HG03571 (cell line): ENCODE measurements at regions not wholly inside any gene's neighbourhood (a gene's known extent, or its start where the extent isn't known, plus 50 kb on each side); places are given as distances from the start of the nearest gene placed in this dataset.

Experiments used
- ATAC-seq: cut with Tn5 transposase; IDR thresholded peaks from one replicate; pipeline ENCODE4 v1.9.1; 2021; ENCODE audit not compliant: unreplicated experiment

DNA sequence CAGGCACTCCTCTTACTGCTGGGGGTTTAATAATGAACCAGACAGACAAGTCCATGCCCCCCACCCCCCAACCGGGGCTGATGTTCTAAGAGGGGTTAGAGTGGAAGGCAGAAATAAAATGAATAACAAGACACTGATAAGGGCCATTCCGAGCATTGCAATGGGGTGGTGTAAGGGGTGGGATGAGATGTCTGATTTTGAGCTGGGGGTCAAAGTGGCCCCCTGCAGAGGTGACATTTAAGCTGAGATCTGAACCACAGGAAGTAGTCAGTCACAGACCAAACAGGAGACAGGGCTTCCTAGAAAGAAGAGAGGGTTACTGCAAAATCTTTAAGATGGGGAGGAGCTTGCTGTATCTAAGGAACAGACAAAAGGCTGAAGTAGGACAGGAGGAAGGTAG is 180.6 kb upstream of the SH3BP4 start:
- no peak for ATAC-seq

DNA sequence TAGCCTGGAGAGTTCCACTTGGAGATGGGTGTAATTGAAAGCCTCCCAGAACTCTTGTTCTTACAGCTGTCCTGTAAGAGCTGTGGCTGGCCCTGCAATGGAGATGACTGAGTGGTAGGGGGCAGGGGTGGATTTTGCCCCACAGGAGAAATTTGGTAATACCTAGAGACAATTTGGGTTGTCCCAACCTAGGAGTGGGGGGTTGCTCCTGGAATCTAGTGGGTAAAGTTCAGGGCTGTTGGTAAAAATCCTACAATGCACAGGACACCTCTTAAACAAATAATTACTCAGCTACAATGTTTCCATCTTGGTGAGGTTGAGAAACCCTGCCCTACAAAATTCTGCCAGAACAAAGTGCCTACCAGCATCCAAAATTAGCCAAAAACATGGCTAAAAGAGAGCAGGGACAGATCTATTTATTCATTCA is 181.1 kb upstream of the SH3BP4 start:
- ATAC-seq: no peak

DNA sequence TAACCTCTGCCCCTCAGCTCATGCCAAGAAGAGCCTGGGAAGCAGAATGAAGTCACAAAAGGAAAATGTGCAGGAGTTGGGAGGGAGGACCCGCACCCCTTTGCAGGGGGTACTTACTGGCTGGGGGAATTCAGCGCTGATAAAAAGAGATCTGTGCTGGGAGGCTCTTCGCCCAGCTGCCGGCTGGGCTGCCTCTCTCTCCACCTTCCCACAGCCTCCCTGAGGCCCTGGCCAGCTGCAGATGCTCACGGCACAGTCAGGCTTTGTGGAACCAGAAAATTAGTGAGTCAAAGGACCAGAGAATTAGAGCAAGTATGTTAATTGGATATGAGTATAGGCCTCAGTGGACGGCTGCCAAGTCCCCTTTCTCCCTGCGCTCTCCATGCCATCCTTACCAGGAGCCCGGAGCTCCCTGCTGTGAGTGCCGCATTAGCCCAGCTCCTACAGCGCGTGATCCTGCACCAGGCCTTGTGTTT is 181.7 kb upstream of the SH3BP4 start:
- no peak for ATAC-seq

DNA sequence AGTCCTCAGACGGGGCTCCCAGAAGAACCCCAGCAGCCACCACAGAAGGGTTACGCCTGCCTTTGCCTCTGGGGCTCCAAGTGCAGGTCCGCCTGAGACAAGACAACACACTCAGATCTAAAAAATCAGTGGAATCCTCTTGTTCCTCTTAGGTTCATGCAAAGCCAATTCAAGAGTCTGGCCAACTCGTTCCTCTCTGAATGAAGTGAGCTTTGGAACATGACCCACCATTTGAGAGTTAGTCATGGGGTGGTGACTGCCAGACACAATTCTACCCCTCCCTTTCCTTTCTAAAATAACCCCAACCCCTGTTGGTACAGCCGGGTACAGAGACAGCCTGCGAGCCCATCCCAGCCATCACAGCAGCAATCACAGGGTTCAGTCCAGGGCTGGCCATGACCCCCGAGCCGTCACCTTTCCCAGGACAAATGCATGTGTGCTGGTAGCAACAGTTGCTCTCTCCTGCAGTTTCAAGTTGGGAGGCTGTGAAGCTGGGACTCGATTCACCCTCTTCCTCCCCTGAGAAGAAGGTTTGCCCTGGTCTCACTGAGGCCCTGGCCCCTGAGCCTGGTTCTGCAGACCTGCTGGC is 183.1 kb upstream of the SH3BP4 start:
- ATAC-seq: no peak

DNA sequence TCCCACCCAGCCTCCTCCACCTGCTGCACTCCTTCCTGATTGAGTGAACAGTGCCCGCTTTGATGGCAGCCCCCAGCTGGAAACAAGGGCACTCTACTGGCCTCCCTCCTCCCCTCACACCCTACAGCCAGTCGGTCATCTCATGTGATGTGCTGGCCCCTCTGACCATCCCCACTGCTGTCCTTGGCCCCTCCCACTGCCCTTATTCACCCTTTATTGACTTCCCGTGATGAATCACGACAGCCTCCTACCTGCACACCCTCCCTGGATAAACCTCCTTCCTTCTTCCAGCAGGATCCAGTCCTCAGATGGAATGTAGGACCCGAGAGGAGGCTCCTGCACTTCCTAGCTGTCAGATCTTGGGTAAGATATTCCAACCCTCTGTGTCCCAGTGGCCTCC is 186.5 kb upstream of the SH3BP4 start:
- no peak for ATAC-seq

DNA sequence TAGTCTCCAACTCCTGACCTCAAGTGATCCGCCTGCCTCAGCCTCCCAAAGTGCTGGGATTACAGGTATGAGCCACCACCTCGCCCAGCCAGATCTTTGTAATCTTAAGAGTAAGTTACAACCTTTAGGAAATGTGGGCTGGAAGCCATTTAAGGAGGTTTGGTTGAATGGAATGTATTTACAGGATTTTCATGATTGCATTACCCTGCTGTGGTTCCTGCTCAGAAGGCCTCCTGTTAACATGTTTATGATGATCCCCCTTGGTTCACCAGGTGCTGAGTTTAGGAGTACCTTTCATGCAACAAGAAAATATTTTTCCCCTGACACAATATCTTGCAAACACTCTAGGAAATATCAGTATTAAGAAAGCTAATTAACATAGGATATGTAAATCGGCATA is 187.4 kb upstream of the SH3BP4 start:
- ATAC-seq: no peak

DNA sequence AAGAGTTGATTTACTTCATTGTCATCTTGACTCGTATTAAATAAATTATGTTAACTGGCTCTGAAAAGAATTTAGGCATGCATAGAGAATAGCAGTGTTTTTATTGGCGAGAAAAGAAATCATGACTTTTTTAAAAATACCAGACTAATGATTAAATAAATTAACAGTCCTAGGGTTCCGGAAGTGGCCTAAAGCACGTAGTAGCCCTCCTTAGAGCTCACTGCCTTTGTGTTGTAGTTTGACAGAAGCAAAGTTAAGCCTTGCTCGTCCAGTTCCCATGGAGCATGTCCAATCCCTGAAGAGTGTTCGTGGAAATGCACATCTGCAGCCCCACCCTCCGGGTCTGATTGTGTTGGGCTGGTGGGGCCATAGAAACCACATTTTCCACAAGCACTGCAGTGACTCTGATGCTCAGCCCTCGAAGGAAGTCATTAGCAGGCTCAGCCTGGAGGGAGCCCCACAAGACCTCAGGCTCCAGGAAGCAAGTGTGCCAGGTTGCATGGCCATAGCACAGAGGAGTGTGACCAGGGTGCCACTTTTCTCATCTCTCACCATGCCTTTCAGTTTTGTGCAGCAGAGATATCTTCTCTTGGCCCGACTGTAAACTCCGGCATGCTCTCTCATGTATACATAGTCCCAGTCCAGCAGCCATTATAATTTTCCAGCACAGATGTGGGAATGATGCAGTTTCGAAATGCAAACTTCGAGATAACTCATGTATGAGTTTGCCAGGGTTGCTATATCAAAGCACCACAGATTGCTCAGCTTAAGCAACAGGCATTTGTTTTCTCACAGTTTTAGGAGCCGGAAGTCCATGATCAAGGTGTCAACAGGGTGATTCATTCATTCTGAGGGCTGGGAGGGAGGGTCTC is 188.6 kb upstream of the SH3BP4 start:
- ATAC-seq: no peak

DNA sequence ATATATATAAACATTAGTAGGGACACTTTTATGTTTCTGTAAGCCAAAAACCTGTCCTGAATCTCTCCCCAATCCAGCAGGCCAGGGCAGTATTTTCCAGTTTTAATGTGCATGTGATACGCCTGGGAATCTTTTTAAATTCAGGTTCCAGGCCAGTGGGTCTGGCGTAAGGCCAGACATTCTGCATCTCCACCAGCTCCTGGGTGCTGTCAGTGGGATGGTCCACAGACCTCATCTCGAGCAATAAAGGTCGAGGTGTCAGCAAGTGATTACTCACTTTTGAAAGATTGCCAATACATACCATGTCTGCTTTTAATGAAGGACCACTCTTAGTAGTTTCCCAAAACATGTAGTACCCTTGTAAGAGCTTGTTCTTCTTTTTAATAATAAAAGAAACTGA is 189.9 kb upstream of the SH3BP4 start:
- ATAC-seq: no peak

DNA sequence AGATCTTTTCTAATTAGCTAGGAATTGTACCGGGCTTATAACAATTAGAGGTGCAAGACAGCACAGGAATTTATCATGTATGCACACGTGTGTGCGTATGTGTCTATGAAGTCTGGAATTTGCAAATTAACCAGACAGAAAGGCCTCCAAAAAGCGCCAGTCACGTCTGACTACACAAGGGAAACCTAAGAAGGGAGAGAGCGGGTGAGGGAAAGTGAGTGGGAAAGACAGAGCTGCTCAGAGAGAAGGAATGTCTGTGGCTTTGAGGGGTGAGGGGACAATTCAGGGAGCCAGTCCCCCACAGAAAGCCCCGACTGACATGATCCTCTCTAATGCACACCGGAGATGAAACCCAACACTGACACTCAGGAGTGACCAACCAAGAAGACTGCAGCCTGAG is 197.7 kb upstream of the SH3BP4 start:
- no peak for ATAC-seq

DNA sequence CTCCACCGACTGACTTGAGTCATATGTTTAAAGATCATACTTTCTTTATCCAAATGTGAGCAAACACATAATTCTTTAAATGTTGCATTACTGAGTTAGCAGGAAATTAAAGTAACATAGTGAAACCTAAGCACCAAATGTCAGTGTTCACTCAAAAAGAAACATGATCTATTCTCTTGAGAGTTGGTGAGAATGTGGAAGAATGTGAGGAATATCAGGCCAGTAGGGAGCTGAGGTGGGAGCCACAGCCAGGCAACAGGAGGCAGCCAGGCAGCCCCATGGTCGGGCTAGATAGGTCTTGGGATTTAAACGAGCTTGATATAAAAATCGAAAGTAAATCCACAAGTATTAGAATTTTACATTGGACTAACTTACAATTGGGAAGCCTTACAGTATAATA is 198.1 kb upstream of the SH3BP4 start:
- no peak for ATAC-seq

DNA sequence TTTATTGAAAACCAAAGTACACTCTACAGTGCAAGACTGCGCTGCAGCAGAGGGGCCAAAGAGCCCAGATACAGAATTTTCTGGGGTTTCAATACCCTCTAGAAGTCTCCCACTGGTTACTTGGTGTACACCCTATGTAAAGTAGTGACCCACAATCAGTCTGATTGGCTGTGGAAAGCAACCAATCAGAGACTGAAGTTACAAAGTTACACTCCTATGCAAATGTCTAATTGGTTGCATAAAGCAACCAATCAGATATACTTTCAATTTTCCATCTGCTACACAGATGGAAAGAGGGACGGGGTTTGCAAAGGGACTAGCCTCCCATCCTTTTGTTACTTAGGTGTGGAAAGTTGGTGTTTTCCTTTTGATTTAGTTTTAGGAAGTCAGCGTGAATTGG is 198.9 kb upstream of the SH3BP4 start:
- ATAC-seq: no peak

DNA sequence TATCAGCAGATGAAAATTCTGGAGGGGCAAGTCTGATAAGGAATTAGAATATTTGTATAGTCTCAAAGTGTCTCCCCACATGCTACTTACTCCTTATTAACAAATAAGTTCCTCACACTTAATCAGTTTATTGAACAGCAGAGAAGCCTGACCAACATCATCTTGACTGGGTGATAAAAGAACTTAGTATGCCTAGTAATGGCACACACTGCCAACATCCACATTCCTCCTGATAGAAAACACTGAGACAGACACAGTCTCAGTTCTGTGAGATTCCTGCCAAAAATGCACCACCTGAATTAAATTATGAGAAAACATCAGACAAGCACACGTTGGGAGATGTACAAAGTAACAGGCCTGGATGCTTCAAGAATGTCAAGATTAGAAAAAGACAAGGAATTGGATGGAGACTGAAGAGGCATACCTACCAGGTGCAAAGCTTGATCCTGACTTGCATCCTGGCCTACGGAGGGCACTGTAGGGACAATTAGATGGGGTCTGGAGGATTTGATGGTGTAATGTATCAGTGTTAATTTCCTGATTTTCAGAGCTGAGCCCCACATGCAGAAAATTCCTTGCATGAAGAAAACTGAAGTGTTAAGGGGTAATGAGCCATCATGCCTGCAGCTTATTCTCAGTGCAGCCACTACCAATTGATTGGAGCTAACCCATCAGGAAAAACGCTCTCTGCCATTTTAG is 200.4 kb upstream of the SH3BP4 start:
- ATAC-seq: no peak

DNA sequence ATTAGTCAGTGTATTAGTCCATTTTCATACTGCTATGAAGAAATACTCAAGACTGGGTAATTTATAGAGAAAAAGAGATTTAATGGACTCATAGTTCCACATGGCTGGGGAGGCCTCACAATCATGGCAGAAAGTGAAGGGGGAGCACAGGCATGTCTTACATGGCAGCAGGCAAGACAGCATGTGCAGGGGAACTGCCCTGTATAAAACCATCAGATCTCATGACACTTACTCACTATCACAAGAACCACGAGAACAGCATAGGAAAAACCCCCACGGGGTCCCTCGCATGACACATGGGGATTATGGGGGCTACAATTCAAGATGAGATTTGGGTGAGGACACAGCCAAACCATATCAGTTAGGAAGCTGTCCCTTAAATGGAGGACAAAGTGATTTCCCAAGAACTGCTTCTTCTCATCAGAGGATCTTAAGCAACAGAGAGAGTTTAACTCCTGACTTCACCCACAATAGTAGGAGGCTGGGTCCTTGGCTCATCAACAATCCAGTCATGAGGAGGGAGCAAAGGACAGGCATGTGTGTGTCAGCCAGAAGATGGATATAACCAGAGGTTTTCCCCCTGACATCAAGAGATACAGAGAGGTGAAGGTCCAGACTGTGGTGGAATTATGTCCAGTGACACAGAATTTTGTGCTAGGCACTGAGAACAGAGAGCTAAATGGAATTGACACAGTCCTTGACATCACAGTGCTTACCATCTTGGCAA is 203.8 kb upstream of the SH3BP4 start:
- no peak for ATAC-seq

DNA sequence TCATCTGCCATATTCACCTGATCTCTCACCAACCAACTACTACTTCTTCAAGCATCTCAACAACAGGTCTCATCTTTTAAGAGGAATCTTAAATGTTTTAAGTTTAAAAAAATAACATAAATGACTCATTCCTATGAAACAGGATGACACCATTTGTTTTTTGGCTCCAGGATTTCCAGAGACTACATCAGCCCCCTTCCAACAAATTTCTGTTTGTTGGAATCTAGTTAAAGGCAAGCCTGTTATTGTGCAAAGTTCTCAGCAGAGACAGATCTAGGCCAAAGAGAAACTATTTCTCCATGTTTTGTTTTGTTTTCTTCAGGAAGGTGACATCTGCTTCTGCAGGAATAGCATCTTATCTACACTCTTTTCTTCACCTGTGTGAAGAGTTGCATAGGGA is 204.8 kb upstream of the SH3BP4 start:
- no peak for ATAC-seq

DNA sequence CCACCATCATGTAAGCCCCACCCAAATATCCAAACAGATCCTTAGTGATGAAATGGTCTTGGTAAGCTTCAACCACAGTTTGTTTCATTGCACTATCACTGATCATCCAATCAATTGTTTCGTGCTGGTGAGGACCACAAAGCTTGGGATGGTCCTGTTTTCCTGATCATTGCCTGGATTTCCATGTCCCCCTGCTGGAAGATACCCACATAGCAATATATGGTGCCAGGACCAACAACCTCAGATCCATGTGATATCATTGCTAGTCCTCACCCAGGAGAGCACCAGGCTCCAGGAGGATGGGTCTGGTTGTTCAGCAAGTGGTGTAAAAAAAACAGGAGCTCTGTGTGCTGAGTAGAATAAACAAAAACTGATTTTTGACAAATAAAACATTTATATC is 206.5 kb upstream of the SH3BP4 start:
- ATAC-seq: no peak

DNA sequence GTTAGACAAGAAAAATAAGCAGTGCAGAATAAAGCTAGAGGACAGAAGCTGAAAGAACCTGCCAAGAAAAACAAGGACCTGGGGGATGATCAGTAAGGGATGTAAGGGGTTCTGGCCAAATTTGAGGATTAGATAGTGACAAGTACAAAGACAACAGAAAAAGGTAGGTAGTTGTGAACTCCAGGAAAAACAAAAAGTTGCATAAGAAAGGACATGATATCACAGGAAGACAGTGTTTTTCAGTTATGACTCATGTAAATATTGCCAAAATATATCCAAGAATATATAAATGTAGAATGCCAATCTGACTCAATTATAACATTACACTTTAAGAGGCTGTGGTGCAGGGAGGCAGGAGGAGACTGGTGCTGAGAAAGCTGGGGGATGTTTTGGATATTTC is 209.8 kb upstream of the SH3BP4 start:
- no peak for ATAC-seq

DNA sequence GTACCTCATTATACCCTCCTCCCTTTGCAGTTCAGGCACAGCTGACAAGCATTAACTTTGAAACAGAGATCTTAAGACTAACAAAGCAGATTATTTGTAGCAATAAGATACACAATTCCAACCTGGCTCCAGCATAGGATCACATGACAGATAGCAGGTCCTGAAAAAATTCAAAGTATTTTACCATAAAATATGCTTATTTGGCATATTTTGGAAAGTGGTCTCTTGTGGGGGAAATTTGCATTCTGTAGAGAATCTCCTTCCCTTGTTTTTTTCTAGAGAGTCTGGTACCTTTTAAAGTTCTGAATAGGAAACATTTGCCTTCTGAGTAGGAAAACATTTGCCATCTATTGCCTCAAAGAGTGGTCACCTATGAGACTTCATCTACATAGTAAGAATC is 212.8 kb upstream of the SH3BP4 start:
- no peak for ATAC-seq

DNA sequence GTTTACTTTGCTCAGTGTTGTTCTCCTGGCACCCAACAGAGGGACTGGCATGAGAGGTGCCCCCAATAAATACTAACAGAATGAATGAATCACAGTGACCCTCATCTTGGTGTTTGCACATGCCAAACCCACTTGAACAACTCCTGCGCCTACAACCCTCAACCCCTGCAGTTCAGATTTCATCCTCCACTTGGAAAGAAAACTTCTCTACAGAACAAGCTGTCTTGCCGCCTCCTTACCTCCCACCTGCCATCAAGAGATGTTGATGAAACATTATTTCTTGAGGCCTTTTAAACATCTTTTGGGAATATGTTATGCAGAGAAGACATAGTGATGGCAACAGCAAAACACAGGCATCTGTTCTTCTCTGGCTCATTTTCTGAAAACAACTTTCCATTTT is 216.0 kb upstream of the SH3BP4 start:
- ATAC-seq: no peak

DNA sequence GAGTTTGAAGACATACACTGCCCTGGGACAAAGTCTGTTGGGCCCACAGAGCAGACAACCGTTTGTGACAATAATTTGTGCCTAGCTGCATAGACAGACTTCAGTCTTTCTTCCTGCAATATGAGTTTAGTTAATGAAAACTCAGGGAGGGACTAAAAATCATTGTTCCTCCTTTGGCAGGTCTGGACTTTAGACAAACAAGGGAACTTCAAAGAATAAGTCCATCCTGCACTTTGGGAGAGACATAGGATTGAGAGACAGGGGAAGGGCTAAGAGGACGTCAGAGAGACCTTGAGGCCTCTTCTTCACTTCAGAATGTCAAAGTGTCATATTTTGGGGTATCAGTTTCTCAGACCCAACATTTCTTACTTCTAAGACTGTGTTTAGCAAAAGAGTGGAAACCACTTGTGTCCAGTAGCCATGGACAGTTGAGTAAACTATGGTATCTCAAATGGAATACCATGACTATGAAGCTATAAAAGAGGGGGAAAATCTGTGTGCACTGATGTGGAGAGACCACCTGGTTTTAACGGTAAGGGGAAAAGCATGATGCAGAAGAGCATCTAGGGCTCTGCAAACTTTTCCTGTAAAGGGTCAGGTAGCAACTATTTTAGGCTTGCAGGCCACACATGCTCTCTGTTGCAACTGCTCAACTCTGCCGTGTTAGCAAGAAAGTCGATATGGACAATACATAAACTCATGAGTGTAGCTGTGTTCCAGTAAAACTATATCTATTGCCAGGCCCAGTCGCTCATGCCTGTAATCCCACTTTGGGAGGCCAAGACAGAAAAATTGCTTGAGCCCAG is 217.8 kb upstream of the SH3BP4 start:
- ATAC-seq: no peak

DNA sequence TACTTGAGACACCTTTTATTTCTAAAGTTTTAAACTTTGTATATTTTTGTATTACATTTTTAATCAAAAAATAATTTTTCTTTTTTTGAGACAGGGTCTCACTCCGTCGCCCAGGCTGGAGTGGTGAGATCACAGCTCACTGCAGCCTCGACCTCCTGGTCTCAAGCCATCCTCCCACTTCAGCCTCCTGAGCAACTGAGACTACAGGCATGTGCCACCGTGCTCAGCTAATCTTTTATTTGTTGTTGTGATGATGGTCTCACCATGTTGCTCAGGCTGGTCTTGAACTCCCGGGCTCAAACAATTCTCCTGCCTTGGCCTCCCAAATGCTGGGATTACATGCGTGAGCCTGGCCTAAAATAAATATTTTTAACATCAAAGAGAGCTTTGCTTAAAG is 218.7 kb upstream of the SH3BP4 start:
- no peak for ATAC-seq
